Neuronal stem cell (in vitro differentiated cells): ENCODE measurements at regions not wholly inside any gene's neighbourhood (a gene's known extent, or its start where the extent isn't known, plus 50 kb on each side); places are given as distances from the start of the nearest gene placed in this dataset.
A peak's percentile ranks its signal among the peaks of the same experiment; 100 is the strongest.

Experiments used
- DNase-seq: peaks from one replicate; pipeline ENCODE4 v3.0.0-alpha.2; 2013; ENCODE audit warnings: low spot score
- H2AFZ ChIP-seq: one replicate; pipeline ENCODE4 v1.6.1; 2013; ENCODE audit warnings: mild to moderate bottlenecking, low read length, inconsistent platforms
- H2AK5ac ChIP-seq: 2 replicates; pipeline ENCODE4 v1.6.1; 2013; ENCODE audit warnings: low read depth, mild to moderate bottlenecking, inconsistent platforms, low read length, moderate library complexity, mixed read lengths
- H2BK120ac ChIP-seq: 2 replicates; pipeline ENCODE4 v1.6.1; 2013; ENCODE audit warnings: low read depth, mild to moderate bottlenecking, inconsistent platforms, low read length, moderate library complexity, mixed read lengths
- H2BK12ac ChIP-seq: one replicate; pipeline ENCODE4 v1.6.1; 2013; ENCODE audit warnings: low read length, inconsistent platforms
- H2BK15ac ChIP-seq: 2 replicates; pipeline ENCODE4 v1.6.1; 2013; ENCODE audit warnings: mild to moderate bottlenecking, low read length, inconsistent platforms, mixed read lengths
- H2BK5ac ChIP-seq: one replicate; pipeline ENCODE4 v1.6.1; 2013; ENCODE audit warnings: inconsistent platforms, mild to moderate bottlenecking, low read length, moderate library complexity
- H3K14ac ChIP-seq: one replicate; pipeline ENCODE4 v1.6.1; 2013; ENCODE audit warnings: low read length, inconsistent platforms
- H3K18ac ChIP-seq: 2 replicates; pipeline ENCODE4 v1.6.1; 2013; ENCODE audit warnings: low read length, inconsistent platforms
- H3K23ac ChIP-seq: 2 replicates; pipeline ENCODE4 v1.6.1; 2013; ENCODE audit warnings: low read depth, mild to moderate bottlenecking, mixed read lengths, low read length, inconsistent platforms; ENCODE audit not compliant: poor library complexity
- H3K27ac ChIP-seq: replicated peaks from 3 replicates; pipeline ENCODE4 v1.5.1; 2013; ENCODE audit warnings: low read length, inconsistent platforms
- H3K27me3 ChIP-seq, 3 experiments: 2 replicates each; pipeline ENCODE4 v1.6.1; 2013; ENCODE audit warnings: low read length in 3 of 3, mild to moderate bottlenecking in 2 of 3, inconsistent platforms in 1 of 3, low read depth in 1 of 3, mixed read lengths in 1 of 3, moderate library complexity in 1 of 3; ENCODE audit not compliant: control insufficient read depth in 3 of 3, insufficient read depth in 3 of 3
- H3K36me3 ChIP-seq, 2 donors: replicated peaks in 1 of 2; 2 replicates each; pipeline ENCODE4 v1.6.1; 2013; ENCODE audit warnings: low read length in 2 of 2; ENCODE audit not compliant: control insufficient read depth in 2 of 2, insufficient read depth in 2 of 2
- H3K4ac ChIP-seq: 2 replicates; pipeline ENCODE4 v1.6.1; 2013; ENCODE audit warnings: inconsistent platforms, mild to moderate bottlenecking, low read length, moderate library complexity
- H3K4me1 ChIP-seq, 2 donors: 1 replicate in 1 of 2; 2 replicates in 1 of 2; pipeline ENCODE4 v1.6.1; 2013; ENCODE audit warnings: low read length in 2 of 2, low read depth in 1 of 2; ENCODE audit not compliant: control insufficient read depth in 2 of 2, insufficient read depth in 1 of 2
- H3K4me2 ChIP-seq: one replicate; pipeline ENCODE4 v1.6.1; 2013; ENCODE audit warnings: mild to moderate bottlenecking, low read length, inconsistent platforms; ENCODE audit not compliant: insufficient read depth, poor library complexity, severe bottlenecking
- H3K4me3 ChIP-seq, 2 donors: 2 replicates each; pipeline ENCODE4 v1.5.1; 2013; ENCODE audit warnings: low read length in 2 of 2, mild to moderate bottlenecking in 2 of 2, inconsistent platforms in 1 of 2, moderate library complexity in 1 of 2
- H3K79me1 ChIP-seq: one replicate; pipeline ENCODE4 v1.6.1; 2013; ENCODE audit warnings: low read depth, mild to moderate bottlenecking, inconsistent platforms, low read length, moderate library complexity
- H3K9ac ChIP-seq: one replicate; pipeline ENCODE4 v1.6.1; 2013; ENCODE audit warnings: mild to moderate bottlenecking, low read depth, low read length, inconsistent platforms; ENCODE audit not compliant: poor library complexity
- H3K9me3 ChIP-seq, 2 donors: replicated peaks in 1 of 2; 2 replicates each; pipeline versions ENCODE3 to v1.6.1; 2013; ENCODE audit warnings: low read length in 2 of 2, mild to moderate bottlenecking in 2 of 2, inconsistent platforms in 1 of 2, low read depth in 1 of 2, mixed read lengths in 1 of 2, moderate library complexity in 1 of 2; ENCODE audit not compliant: control insufficient read depth in 2 of 2, insufficient read depth in 1 of 2
- H4K8ac ChIP-seq: one replicate; pipeline ENCODE4 v1.6.1; 2013; ENCODE audit warnings: low read depth, mild to moderate bottlenecking, inconsistent platforms, low read length, moderate library complexity
- H4K91ac ChIP-seq: one replicate; pipeline ENCODE4 v1.6.1; 2013; ENCODE audit warnings: low read length, low read depth, mild to moderate bottlenecking, inconsistent platforms; ENCODE audit not compliant: poor library complexity
- WGBS, 2 donors: extraction: QIAGEN DNeasy Blood & Tissue Kit; methylation state at CpG; one replicate each; pipeline ENCODE4 v1.1.7; 2013; ENCODE audit warnings: missing lambda C conversion rate in 2 of 2, mixed read lengths in 1 of 2; ENCODE audit not compliant: insufficient read length in 2 of 2, insufficient replicate concordance in 1 of 2; ENCODE audit errors: extremely low coverage in 2 of 2; 5-methylcytosine and 5-hydroxymethylcytosine counted together

DNA sequence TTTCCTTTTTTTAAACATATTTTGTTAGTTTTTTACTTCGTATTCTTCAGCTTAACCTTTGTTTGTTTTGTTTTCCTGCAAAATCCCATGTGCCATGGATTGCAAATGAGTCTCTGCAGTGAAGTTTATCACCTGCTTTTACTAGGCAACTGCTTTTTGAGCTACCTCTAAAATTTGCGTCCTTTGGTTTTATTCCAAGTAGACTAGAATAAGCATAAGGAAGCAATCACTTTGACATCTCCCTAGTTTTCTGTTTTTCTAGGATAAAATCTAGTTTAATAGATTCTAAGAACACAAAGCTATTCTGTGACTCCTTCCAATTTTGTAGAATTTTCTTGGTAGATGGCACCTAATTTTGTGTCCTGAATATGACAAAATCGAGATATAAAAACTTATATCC is 1059.2 kb downstream of the OTOL1 start:
- Histone ChIP-seq H3K4me1 (no peaks in the 10 kb centered on the region), H3K9ac (no peak overlapping the region)
- WGBS, 2 donors = no CpG with 5 or more reads among the region's 3 CpGs

DNA sequence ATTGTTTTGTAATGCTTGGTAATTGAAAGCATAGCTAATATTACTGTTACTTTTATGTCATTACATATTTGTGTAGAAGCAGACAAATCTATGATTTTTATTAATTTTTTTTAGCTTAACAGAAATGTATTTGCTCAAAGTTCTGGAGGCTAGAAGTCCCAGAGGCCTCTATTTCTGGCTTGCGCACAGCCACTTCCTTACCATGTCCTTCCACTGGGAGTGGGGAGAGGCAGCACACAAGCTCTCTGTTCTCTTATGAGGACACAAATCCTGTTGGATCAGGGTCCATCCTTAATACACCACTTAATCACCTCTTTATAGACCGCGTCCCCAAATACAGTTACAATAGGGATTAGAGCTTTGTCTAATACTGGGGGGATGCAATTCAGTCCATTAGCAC is 1061.4 kb downstream of the OTOL1 start:
- peak overlapping the region; percentile 38 for H2AFZ ChIP-seq
- no peak overlapping the region for H2BK120ac ChIP-seq
- H4K91ac ChIP-seq = no peak overlapping the region
- no peak overlapping the region for H3K18ac ChIP-seq
- H3K36me3 ChIP-seq = no peaks in the 10 kb centered on the region
- H2AK5ac ChIP-seq = no peak overlapping the region
- WGBS, 2 donors = no CpG with 5 or more reads among the region's 3 CpGs
- H3K27me3 ChIP-seq = no peaks in the 10 kb centered on the region
- no peak overlapping the region for H4K8ac ChIP-seq
- no peak for DNase-seq
- H2BK5ac ChIP-seq = no peak overlapping the region
- no peak overlapping the region for H3K4ac ChIP-seq
- H3K9me3 ChIP-seq = no peaks in the 10 kb centered on the region
- no peak overlapping the region for H3K4me3 ChIP-seq
- no peak overlapping the region for H3K23ac ChIP-seq
- H2BK12ac ChIP-seq = no peak overlapping the region
- no peak overlapping the region for H3K14ac ChIP-seq
- no peaks in the 10 kb centered on the region for H3K4me1 ChIP-seq
- no peak overlapping the region for H3K4me2 ChIP-seq
- no peak overlapping the region for H3K27ac ChIP-seq
- H2BK15ac ChIP-seq = no peak overlapping the region
- no peaks in the 10 kb centered on the region for H3K79me1 ChIP-seq
- no peak overlapping the region for H3K9ac ChIP-seq

More for the DNA sequence above, 1059.2 kb downstream of the OTOL1 start:
- no peak overlapping the region for H3K18ac ChIP-seq
- no peak overlapping the region for H2BK12ac ChIP-seq
- H2AK5ac ChIP-seq = no peak overlapping the region
- H2AFZ ChIP-seq = no peak overlapping the region
- H3K36me3 ChIP-seq = no peaks in the 10 kb centered on the region
- no peak for DNase-seq
- H3K23ac ChIP-seq = no peak overlapping the region
- H3K9me3 ChIP-seq = peaks cover 0 to 3% of the 10 kb centered on the region in 2 donors
- no peak overlapping the region for H2BK5ac ChIP-seq
- H3K4me3 ChIP-seq = no peak overlapping the region
- H2BK15ac ChIP-seq = no peak overlapping the region
- H2BK120ac ChIP-seq = no peak overlapping the region
- H3K4ac ChIP-seq = no peak overlapping the region
- no peaks in the 10 kb centered on the region for H3K27me3 ChIP-seq
- no peak overlapping the region for H3K27ac ChIP-seq
- H3K14ac ChIP-seq = no peak overlapping the region
- no peak overlapping the region for H4K91ac ChIP-seq
- no peaks in the 10 kb centered on the region for H3K79me1 ChIP-seq
- H4K8ac ChIP-seq = no peak overlapping the region
- H3K4me2 ChIP-seq = no peak overlapping the region

DNA sequence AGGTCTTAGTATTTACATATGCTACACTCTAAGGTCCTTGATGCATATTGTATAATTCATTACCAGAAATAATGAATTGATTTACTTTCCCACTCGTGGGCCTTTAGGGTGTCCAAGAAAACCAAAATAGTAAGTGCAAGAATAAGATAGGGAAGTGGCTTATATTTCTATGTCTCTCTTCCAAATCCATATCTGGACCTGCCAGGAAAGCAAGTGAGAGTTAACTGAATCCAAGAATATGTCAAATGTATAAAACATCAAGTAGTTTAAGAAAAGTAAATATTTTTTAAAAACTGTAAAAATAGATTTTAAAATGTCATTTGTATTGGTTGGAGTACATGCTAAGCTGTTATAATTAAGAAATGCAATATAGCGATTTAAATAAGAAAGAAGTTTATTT is 1072.1 kb downstream of the OTOL1 start:
- no peaks in the 10 kb centered on the region for H3K4me1 ChIP-seq
- no peak overlapping the region for H3K27ac ChIP-seq
- H3K14ac ChIP-seq = no peak overlapping the region
- H3K79me1 ChIP-seq = no peaks in the 10 kb centered on the region
- no peak overlapping the region for H2BK120ac ChIP-seq
- DNase-seq = no peak
- H3K9ac ChIP-seq = no peak overlapping the region
- H3K23ac ChIP-seq = no peak overlapping the region
- no peak overlapping the region for H4K8ac ChIP-seq
- H3K4me2 ChIP-seq = no peak overlapping the region
- H3K4me3 ChIP-seq = no peak overlapping the region
- no peak overlapping the region for H3K18ac ChIP-seq
- H2AFZ ChIP-seq = no peak overlapping the region
- H2BK5ac ChIP-seq = no peak overlapping the region
- no peak overlapping the region for H2AK5ac ChIP-seq
- no CpG with 5 or more reads among the region's 2 CpGs for WGBS, 2 donors
- no peaks in the 10 kb centered on the region for H3K36me3 ChIP-seq
- H3K9me3 ChIP-seq = no peaks in the 10 kb centered on the region
- no peaks in the 10 kb centered on the region for H3K27me3 ChIP-seq
- H3K4ac ChIP-seq = no peak overlapping the region
- no peak overlapping the region for H2BK15ac ChIP-seq
- no peak overlapping the region for H4K91ac ChIP-seq
- no peak overlapping the region for H2BK12ac ChIP-seq

DNA sequence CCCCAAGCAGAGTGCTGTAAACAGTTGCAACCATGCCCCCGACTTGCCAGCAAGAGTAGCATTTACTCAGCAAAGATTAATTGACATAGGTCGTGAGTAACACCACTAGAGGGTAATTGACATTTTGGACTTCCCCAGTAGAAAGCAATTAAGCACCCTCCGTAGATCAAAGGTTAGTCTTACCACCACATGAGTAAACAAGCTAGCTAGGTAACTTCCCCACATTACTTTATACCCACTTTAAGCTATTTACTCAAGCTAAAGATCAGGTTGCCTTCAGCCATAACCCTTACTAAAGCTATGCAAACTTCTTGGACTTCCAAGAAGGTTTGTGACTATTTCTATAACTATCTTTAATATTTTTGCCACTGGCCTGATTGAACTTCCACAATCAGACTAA is 1072.7 kb downstream of the OTOL1 start:
- Histone ChIP-seq H3K4me3 (no peak overlapping the region), H3K23ac (no peak overlapping the region), H2BK120ac (no peak overlapping the region), H3K14ac (no peak overlapping the region), H3K9me3 (no peaks in the 10 kb centered on the region), H2BK5ac (no peak overlapping the region), H4K8ac (no peak overlapping the region), H4K91ac (no peak overlapping the region), H3K27me3 (no peaks in the 10 kb centered on the region), H3K18ac (no peak overlapping the region), H3K4me1 (no peaks in the 10 kb centered on the region), H3K36me3 (no peaks in the 10 kb centered on the region), H2BK12ac (no peak overlapping the region), H3K4me2 (no peak overlapping the region), H3K4ac (no peak overlapping the region), H2AFZ (peak overlapping the region; percentile 38), H2BK15ac (no peak overlapping the region), H3K9ac (no peak overlapping the region), H3K27ac (no peak overlapping the region), H2AK5ac (no peak overlapping the region), H3K79me1 (no peaks in the 10 kb centered on the region)
- DNase-seq = no peak
- no CpG with 5 or more reads among the region's 3 CpGs for WGBS, 2 donors
